Nephron progenitor cell (in vitro differentiated cells): ENCODE measurements at regions not wholly inside any gene's neighbourhood (a gene's known extent, or its start where the extent isn't known, plus 50 kb on each side); places are given as distances from the start of the nearest gene placed in this dataset.
"Not testable (repeated sequence)": the region's sequence is repeated elsewhere in the genome, so short reads cannot be mapped to it uniquely, and the experiment has no call there.

ENCODE experiments used
- DNase-seq: peaks from one replicate; pipeline ENCODE4 v3.0.0; 2021
- H3K27ac Mint-ChIP-seq: 2 replicates; pipeline ENCODE4 v1.8.0; 2021; ENCODE audit warnings: mild to moderate bottlenecking, moderate library complexity, mixed read lengths
- H3K27me3 Mint-ChIP-seq: 2 replicates; pipeline ENCODE4 v1.8.0; 2021; ENCODE audit warnings: mild to moderate bottlenecking, low read depth, mixed read lengths; ENCODE audit not compliant: poor library complexity
- H3K36me3 Mint-ChIP-seq: 2 replicates; pipeline ENCODE4 v1.8.0; 2021; ENCODE audit warnings: low read depth, mixed read lengths
- H3K4me1 Mint-ChIP-seq: 2 replicates; pipeline ENCODE4 v1.8.0; 2021; ENCODE audit warnings: mixed read lengths
- H3K4me3 Mint-ChIP-seq: 2 replicates; pipeline ENCODE4 v1.8.0; 2021; ENCODE audit warnings: mild to moderate bottlenecking, moderate library complexity, mixed read lengths
- H3K9me3 Mint-ChIP-seq: 2 replicates; pipeline ENCODE4 v1.8.0; 2021; ENCODE audit warnings: mild to moderate bottlenecking, moderate library complexity, mixed read lengths
- TF ChIP-seq, protein P1 (sequence below): fragments of 200-600 bp; sonication (generic); IDR thresholded peaks from 2 replicates; pipeline ENCODE4 v1.5.0; 2021; ENCODE audit warnings: antibody characterized with exemption

DNA sequence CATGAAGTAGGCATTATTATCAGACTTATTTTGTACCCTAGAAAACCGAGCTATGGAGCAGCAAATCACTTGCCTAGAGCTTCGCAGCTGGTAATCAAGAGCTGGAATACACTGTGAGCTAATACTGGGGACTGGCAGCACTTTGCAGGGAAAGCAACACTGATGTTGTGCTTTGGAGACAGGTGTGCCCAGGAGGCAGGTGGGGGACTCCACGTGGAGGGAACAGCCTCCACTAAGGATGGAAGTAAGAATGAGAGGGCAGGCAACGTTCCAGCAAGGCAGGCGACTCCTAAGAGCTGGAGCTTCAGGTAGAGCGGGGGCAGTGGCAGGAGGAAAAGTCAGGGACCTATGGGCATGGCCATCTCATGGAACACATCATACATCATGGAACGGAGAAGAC lies 300.5 kb upstream of the IGF1R start:
- TF ChIP-seq, protein P1, sequence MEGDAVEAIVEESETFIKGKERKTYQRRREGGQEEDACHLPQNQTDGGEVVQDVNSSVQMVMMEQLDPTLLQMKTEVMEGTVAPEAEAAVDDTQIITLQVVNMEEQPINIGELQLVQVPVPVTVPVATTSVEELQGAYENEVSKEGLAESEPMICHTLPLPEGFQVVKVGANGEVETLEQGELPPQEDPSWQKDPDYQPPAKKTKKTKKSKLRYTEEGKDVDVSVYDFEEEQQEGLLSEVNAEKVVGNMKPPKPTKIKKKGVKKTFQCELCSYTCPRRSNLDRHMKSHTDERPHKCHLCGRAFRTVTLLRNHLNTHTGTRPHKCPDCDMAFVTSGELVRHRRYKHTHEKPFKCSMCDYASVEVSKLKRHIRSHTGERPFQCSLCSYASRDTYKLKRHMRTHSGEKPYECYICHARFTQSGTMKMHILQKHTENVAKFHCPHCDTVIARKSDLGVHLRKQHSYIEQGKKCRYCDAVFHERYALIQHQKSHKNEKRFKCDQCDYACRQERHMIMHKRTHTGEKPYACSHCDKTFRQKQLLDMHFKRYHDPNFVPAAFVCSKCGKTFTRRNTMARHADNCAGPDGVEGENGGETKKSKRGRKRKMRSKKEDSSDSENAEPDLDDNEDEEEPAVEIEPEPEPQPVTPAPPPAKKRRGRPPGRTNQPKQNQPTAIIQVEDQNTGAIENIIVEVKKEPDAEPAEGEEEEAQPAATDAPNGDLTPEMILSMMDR: no peak
- Mint-ChIP-seq H3K4me1 (no peaks in the 10 kb centered on the region), H3K9me3 (peaks cover 5% of the 10 kb centered on the region), H3K27ac (no peak overlapping the region), H3K36me3 (no peaks in the 10 kb centered on the region), H3K27me3 (peaks cover 19% of the 10 kb centered on the region), H3K4me3 (no peak overlapping the region)
- DNase-seq: no peak

DNA sequence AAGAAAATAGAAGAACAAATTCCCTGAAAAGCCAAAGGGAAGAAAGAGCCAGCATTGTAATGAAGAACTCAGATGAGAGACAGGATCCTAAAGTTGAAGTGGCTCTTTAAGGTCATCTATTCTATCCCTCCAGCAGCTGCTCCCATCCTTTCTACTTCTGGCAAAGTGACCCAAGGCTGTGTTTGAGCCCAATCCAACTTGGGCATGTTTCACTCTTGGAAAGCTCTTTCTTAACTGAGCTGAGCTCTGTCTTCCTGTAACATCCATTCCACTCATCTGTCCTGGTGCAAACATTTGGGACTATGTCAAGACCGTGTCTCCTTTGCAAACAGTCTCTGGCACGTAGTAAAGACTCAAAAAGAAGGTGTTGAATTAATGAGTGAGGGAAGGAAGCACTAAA lies 298.1 kb upstream of the IGF1R start:
- peaks cover 8% of the 10 kb centered on the region for H3K9me3 Mint-ChIP-seq

DNA sequence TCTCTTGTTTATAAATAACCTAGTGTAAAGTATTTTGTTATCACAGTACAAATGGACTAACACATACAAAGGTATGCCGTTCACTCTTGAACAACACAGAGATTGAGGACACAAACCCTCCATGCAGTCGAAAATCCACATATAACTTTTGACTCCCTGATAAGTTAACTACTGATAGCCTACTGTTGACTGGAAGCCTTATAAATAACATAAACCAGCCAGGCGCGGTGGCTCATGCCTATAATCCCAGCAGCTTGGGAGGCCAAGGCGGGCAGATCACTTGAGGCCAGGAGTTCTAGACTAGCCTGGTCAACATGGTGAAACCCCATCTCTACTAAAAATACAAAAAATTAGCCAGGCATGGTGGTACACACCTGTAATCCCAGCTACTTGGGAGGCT lies 290.1 kb upstream of the IGF1R start:
- H3K4me3 Mint-ChIP-seq, H3K27me3 Mint-ChIP-seq, H3K27ac Mint-ChIP-seq, DNase-seq, H3K4me1 Mint-ChIP-seq, H3K36me3 Mint-ChIP-seq: not testable (repeated sequence)
- peaks cover 26% of the 10 kb centered on the region for H3K9me3 Mint-ChIP-seq

More for the DNA sequence above, 298.1 kb upstream of the IGF1R start:
- TF ChIP-seq, protein P1: no peak
- Mint-ChIP-seq H3K4me3 (no peak overlapping the region), H3K36me3 (no peaks in the 10 kb centered on the region), H3K27ac (no peak overlapping the region), H3K27me3 (peaks cover 19% of the 10 kb centered on the region), H3K4me1 (no peaks in the 10 kb centered on the region)
- DNase-seq: no peak

DNA sequence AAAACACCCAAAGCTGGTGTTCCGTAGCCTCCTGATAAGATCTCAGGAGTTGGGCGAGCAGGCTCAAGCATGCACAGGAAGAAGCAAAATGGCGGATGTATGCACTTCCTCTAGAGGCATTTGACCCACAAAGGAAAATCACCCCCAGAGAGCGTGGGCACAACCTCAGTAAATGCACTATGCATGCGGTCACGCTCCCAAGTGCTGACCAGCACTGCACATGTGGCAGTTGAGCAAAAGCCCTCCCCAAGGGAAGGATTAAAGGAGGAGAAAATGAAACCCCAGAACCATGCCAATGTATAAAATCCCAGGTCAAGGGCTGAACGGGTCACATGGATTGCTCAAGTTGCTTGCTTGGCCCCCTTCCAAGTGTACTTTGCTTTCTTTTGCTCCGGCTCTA lies 289.4 kb upstream of the IGF1R start:
- DNase-seq: no peak
- Mint-ChIP-seq H3K4me1 (no peaks in the 10 kb centered on the region), H3K36me3 (no peaks in the 10 kb centered on the region), H3K27ac (no peak overlapping the region), H3K4me3 (no peak overlapping the region), H3K9me3 (peaks cover 26% of the 10 kb centered on the region), H3K27me3 (peaks cover 5% of the 10 kb centered on the region)
- TF ChIP-seq, protein P1: no peak

DNA sequence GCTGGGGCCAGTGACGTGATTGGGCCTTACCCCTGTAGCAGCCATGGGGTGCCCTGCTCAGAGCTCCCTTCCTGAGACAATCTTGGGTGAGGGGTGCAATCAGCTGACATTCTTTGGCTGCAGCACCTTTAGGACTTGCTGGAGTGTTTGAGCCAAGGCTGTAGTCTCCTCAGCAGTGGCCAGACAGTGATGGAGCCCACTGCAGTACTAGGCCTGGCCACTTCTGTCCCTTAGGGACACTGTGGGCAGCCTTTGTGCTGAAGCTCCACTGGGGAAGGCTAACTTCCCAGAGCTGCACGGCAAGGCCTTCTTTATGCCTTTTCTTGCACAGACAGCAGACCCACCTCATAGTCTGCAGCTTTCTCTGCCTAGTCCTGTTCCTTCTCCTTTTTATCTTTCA lies 284.9 kb upstream of the IGF1R start:
- Mint-ChIP-seq H3K4me1 (no peaks in the 10 kb centered on the region), H3K27me3 (peaks cover 9% of the 10 kb centered on the region), H3K4me3 (no peak overlapping the region), H3K9me3 (peaks cover 3% of the 10 kb centered on the region), H3K36me3 (no peaks in the 10 kb centered on the region), H3K27ac (no peak overlapping the region)
- TF ChIP-seq, protein P1: no peak
- DNase-seq: no peak

DNA sequence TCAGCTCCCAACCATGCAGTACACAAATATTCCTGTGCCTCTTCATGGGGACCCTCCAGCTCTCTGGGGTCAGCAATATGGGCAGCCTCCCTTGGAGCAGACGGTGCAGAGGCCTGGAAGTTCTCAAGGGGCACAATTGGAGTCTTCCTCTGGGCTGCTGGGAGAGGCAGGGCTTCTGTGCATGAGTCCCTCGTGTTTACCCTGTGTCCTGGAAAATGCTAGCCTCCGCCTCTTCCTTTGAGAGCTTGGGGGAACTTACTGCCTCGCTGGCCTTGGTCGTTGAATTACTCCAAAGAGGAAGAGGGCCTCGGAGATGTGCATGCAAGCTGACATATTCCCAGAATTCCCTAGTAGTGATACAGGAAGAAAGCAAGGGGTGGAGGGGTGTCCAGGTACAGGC lies 284.4 kb upstream of the IGF1R start:
- H3K27me3 Mint-ChIP-seq: peaks cover 9% of the 10 kb centered on the region
- H3K36me3 Mint-ChIP-seq: no peaks in the 10 kb centered on the region
- peak overlapping the region; percentile 1 for H3K27ac Mint-ChIP-seq
- no peaks in the 10 kb centered on the region for H3K4me1 Mint-ChIP-seq
- TF ChIP-seq, protein P1: no peak
- no peak for DNase-seq
- H3K4me3 Mint-ChIP-seq: no peak overlapping the region
- H3K9me3 Mint-ChIP-seq: peaks cover 3% of the 10 kb centered on the region
